ENCODE measurements at regions not wholly inside any gene's neighbourhood (a gene's known extent, or its start where the extent isn't known, plus 50 kb on each side); places are given as distances from the start of the nearest gene placed in this dataset.

DNA sequence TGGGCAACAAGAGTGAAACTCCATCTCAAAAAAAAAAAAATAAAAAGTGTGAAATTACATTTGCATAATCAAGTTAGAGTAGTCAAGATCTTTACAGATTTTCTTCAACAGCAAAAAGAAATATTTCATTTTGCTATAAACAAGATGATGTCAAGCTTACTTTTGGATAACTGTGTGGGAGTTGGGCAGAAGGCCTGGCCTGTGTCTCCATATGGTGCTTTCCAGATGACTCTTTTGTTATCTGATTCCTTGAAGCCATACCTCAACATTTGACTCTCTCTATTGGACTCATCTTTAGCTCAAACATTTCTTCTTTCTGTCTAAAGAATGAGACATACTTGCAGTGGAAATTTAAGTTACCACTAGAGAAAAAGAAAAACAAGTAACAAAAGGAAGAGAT lies 246.8 kb downstream of the MSX2 start:
- Mint-ChIP-seq H3K4me1 (ENCODE audit: unreplicated experiment) (peaks cover 5% of the 10 kb centered on the region), H3K36me3 (no peaks in the 10 kb centered on the region), H3K9me3 (peaks cover 12% of the 10 kb centered on the region), H3K4me3 (no peak overlapping the region), H3K27ac (no peak overlapping the region), H3K27me3 (no peaks in the 10 kb centered on the region)
- TF ChIP-seq, protein P1, sequence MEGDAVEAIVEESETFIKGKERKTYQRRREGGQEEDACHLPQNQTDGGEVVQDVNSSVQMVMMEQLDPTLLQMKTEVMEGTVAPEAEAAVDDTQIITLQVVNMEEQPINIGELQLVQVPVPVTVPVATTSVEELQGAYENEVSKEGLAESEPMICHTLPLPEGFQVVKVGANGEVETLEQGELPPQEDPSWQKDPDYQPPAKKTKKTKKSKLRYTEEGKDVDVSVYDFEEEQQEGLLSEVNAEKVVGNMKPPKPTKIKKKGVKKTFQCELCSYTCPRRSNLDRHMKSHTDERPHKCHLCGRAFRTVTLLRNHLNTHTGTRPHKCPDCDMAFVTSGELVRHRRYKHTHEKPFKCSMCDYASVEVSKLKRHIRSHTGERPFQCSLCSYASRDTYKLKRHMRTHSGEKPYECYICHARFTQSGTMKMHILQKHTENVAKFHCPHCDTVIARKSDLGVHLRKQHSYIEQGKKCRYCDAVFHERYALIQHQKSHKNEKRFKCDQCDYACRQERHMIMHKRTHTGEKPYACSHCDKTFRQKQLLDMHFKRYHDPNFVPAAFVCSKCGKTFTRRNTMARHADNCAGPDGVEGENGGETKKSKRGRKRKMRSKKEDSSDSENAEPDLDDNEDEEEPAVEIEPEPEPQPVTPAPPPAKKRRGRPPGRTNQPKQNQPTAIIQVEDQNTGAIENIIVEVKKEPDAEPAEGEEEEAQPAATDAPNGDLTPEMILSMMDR (conservative IDR thresholded peaks at IDR 0.05): no peak
- no peak for DNase-seq (ENCODE audit: extremely low spot score, unreplicated experiment)

GRCh38 chr5:174970502-174970901 lies 246.1 kb downstream of the MSX2 start:
- Mint-ChIP-seq H3K9me3 (peaks cover 15% of the 10 kb centered on the region), H3K27ac (no peak overlapping the region), H3K4me1 (ENCODE audit: unreplicated experiment) (peaks cover 5% of the 10 kb centered on the region), H3K4me3 (no peak overlapping the region), H3K27me3 (no peaks in the 10 kb centered on the region), H3K36me3 (no peaks in the 10 kb centered on the region)
- TF ChIP-seq, protein P1 (conservative IDR thresholded peaks at IDR 0.05): no peak
- no peak for DNase-seq (ENCODE audit: extremely low spot score, unreplicated experiment)

DNA sequence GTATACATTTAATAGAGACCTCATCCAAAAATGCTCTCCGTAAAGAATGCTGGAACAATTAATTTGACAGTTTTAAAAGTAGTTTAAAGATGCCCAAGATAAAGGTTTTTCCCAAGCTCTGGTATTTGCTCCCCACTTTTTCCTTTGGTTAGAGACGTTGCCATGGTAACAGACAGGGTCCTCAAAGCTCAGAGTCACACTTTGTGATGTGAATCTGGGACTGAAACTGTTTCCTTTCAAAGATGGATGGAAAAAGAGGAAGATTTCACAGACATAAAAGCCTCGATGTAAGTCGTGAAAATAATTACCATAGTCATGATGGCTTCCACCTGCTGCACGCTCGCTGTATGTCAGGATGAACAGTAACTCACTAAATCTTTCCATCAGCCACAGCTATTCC lies 229.5 kb downstream of the MSX2 start:
- Mint-ChIP-seq H3K4me1 (ENCODE audit: unreplicated experiment) (peaks cover 7% of the 10 kb centered on the region), H3K27ac (no peak overlapping the region), H3K27me3 (peaks cover 23% of the 10 kb centered on the region), H3K36me3 (no peaks in the 10 kb centered on the region), H3K4me3 (no peak overlapping the region), H3K9me3 (no peaks in the 10 kb centered on the region)
- TF ChIP-seq, protein P1 (conservative IDR thresholded peaks at IDR 0.05): no peak
- DNase-seq (ENCODE audit: extremely low spot score, unreplicated experiment): no peak

GRCh38 chr5:174951151-174951780 lies 226.9 kb downstream of the MSX2 start:
- peaks cover 28% of the 10 kb centered on the region for H3K27me3 Mint-ChIP-seq
- H3K36me3 Mint-ChIP-seq: no peaks in the 10 kb centered on the region
- no peak overlapping the region for H3K27ac Mint-ChIP-seq
- no peak overlapping the region for H3K4me3 Mint-ChIP-seq
- no peaks in the 10 kb centered on the region for H3K9me3 Mint-ChIP-seq
- TF ChIP-seq, protein P1 (conservative IDR thresholded peaks at IDR 0.05): peak; percentile 94
- no peak for DNase-seq (ENCODE audit: extremely low spot score, unreplicated experiment)
- H3K4me1 Mint-ChIP-seq (ENCODE audit: unreplicated experiment): peaks cover 7% of the 10 kb centered on the region

GRCh38 chr5:174947548-174947947 lies 223.2 kb downstream of the MSX2 start:
- TF ChIP-seq, protein P1 (conservative IDR thresholded peaks at IDR 0.05): no peak
- Mint-ChIP-seq H3K9me3 (no peaks in the 10 kb centered on the region), H3K27me3 (peaks cover 21% of the 10 kb centered on the region), H3K27ac (no peak overlapping the region), H3K4me3 (no peak overlapping the region), H3K4me1 (ENCODE audit: unreplicated experiment) (peaks cover 7% of the 10 kb centered on the region), H3K36me3 (no peaks in the 10 kb centered on the region)
- no peak for DNase-seq (ENCODE audit: extremely low spot score, unreplicated experiment)

DNA sequence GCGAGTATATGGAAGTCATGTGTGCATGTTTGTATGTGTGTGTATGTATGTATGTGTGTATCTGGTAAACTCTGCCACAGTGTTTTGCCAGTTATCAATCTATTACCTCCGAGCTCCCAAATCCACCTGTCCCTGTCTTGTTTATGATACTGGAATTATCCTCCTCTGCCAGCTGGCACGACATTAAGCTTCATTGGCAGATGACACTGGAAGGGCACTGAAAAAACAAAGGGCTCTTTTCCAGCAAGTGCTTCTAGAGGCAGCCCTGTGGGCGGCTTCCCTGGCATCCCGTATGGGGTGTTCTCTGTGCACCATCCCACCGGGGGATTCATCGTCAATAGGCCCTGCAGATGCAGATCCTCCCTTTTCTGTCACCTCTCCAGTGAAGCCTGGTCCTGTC lies 221.5 kb downstream of the MSX2 start:
- H3K9me3 Mint-ChIP-seq: no peaks in the 10 kb centered on the region
- TF ChIP-seq, protein P1 (conservative IDR thresholded peaks at IDR 0.05): no peak
- no peak overlapping the region for H3K4me3 Mint-ChIP-seq
- peaks cover 18% of the 10 kb centered on the region for H3K27me3 Mint-ChIP-seq
- no peak overlapping the region for H3K27ac Mint-ChIP-seq
- DNase-seq (ENCODE audit: extremely low spot score, unreplicated experiment): no peak
- peaks cover 11% of the 10 kb centered on the region for H3K4me1 Mint-ChIP-seq (ENCODE audit: unreplicated experiment)
- no peaks in the 10 kb centered on the region for H3K36me3 Mint-ChIP-seq

Data from type B pancreatic cell (in vitro differentiated cells).